ENCODE measurements at regions not wholly inside any gene's neighbourhood (a gene's known extent, or its start where the extent isn't known, plus 50 kb on each side); places are given as distances from the start of the nearest gene placed in this dataset.

DNA sequence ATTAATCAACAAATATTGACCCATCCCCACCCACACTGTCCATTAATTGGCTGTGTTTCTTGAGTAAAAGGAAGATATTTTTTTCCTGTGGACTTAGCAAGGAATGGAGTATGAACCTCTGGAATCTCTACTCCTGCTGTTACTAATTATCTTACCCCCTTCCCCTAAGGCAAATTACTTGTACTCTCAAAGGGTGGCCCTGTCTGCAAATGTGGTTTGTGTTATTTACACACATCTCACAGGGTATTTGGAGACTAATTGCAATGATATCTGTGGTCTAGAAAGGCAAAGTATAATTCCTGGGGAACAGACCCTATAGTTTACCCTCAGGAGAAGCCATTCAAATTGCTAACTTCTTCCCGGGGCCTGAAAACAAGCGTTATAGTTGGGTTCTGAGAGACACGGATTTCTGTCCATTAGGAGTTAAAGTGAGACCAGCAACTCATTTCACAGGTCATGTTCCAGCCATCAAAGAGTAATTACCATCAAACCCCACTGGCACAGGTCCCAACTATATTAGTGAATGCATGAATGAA, 133.0 kb upstream of the RASGEF1B start:
- Histone ChIP-seq H3K79me2 (ENCODE audit: control insufficient read depth, insufficient read depth, low read length) (no peaks in the 10 kb centered on the region), H2AFZ (ENCODE audit: insufficient read depth, low read depth, low read length, poor library complexity, severe bottlenecking) (no peak overlapping the region), H3K9me3 (ENCODE audit: control extremely low read depth in 1 of 3, control insufficient read depth in 2 of 3, insufficient read depth in 1 of 3, low read length in 2 of 3) (no peaks in the 10 kb centered on the region), H3K27ac (ENCODE audit: low read length in 2 of 2) (peak overlapping the region; percentile 73 to 89), H3K4me2 (replicated peaks; ENCODE audit: low read depth, low read length, poor library complexity, severe bottlenecking) (peak overlapping the region; percentile 64), H3K9ac (ENCODE audit: low read length) (peak overlapping the region; percentile 34), H3K4me3 (ENCODE audit: control extremely low read depth in 1 of 5, extremely low read depth in 1 of 5, insufficient read depth in 1 of 5, low read depth in 2 of 5, low read length in 4 of 5) (peak overlapping the region in 1 of 5 experiments; percentile 17), H3K4me1 (ENCODE audit: control insufficient read depth in 2 of 2, insufficient read depth in 2 of 2, low read length in 2 of 2) (peaks cover 45 to 50% of the 10 kb centered on the region in 2 donors), H3K27me3 (replicated peaks in 1 of 4; ENCODE audit: control extremely low read depth in 1 of 4, control insufficient read depth in 3 of 4, insufficient read depth in 4 of 4, low read length in 3 of 4) (no peaks in the 10 kb centered on the region), H3K36me3 (replicated peaks in 1 of 2; ENCODE audit: control extremely low read depth in 1 of 2, control insufficient read depth in 1 of 2, extremely low read depth in 1 of 2, insufficient read depth in 2 of 2, low read length in 1 of 2) (no peaks in the 10 kb centered on the region), H4K20me1 (ENCODE audit: control insufficient read depth, insufficient read depth, low read length, poor library complexity, severe bottlenecking) (no peaks in the 10 kb centered on the region)
- intact Hi-C loops (cut with micrococcal nuclease) = loop anchor here (5.0 kb wide), 3 partner anchors 97 to 238 kb away; no protein-coding TSS in a partner anchor
- no peak for ATAC-seq (ENCODE audit: low read depth)
- no peaks in the 10 kb centered on the region for H3K9me3 Mint-ChIP-seq (ENCODE audit: insufficient read depth)
- DNase-seq = no peak
- no peak overlapping the region for H3K4me3 Mint-ChIP-seq
- ChIA-PET POLR2A (no interaction called here), CTCF (interaction anchor here (1.0 to 1.1 kb wide), 2 partner anchors 131 to 132 kb away, joined by 3 read pairs; no protein-coding TSS in a partner anchor)
- H3K27ac Mint-ChIP-seq = peak overlapping the region; percentile 89
- peaks cover 51% of the 10 kb centered on the region for H3K4me1 Mint-ChIP-seq
- no peaks in the 10 kb centered on the region for H3K27me3 Mint-ChIP-seq
- WGBS (ENCODE audit: insufficient coverage) = no CpG with 5 or more reads among the region's 3 CpGs
- no peak for TF ChIP-seq CTCF (IDR thresholded peaks at IDR 0.05)
- TF ChIP-seq EZH2 (IDR thresholded peaks at IDR 0.05; ENCODE audit: borderline replicate concordance, insufficient read depth, low read depth, low read length, poor library complexity, severe bottlenecking) = no peak

GRCh38 chr4:81602854-81603253, 131.1 kb upstream of the RASGEF1B start:
- Histone ChIP-seq H3K9ac (ENCODE audit: low read length) (no peak overlapping the region), H3K4me3 (ENCODE audit: control extremely low read depth in 1 of 5, extremely low read depth in 1 of 5, insufficient read depth in 1 of 5, low read depth in 2 of 5, low read length in 4 of 5) (no peak overlapping the region), H2AFZ (ENCODE audit: insufficient read depth, low read depth, low read length, poor library complexity, severe bottlenecking) (no peak overlapping the region), H3K27me3 (replicated peaks in 1 of 4; ENCODE audit: control extremely low read depth in 1 of 4, control insufficient read depth in 3 of 4, insufficient read depth in 4 of 4, low read length in 3 of 4) (no peaks in the 10 kb centered on the region), H3K36me3 (replicated peaks in 1 of 2; ENCODE audit: control extremely low read depth in 1 of 2, control insufficient read depth in 1 of 2, extremely low read depth in 1 of 2, insufficient read depth in 2 of 2, low read length in 1 of 2) (no peaks in the 10 kb centered on the region), H3K4me1 (ENCODE audit: control insufficient read depth in 2 of 2, insufficient read depth in 2 of 2, low read length in 2 of 2) (peaks cover 30 to 34% of the 10 kb centered on the region in 2 donors), H3K79me2 (ENCODE audit: control insufficient read depth, insufficient read depth, low read length) (no peaks in the 10 kb centered on the region), H4K20me1 (ENCODE audit: control insufficient read depth, insufficient read depth, low read length, poor library complexity, severe bottlenecking) (no peaks in the 10 kb centered on the region), H3K4me2 (replicated peaks; ENCODE audit: low read depth, low read length, poor library complexity, severe bottlenecking) (no peak overlapping the region), H3K9me3 (ENCODE audit: control extremely low read depth in 1 of 3, control insufficient read depth in 2 of 3, insufficient read depth in 1 of 3, low read length in 2 of 3) (peaks cover 0 to 5% (median 4%) of the 10 kb centered on the region in 3 donors), H3K27ac (ENCODE audit: low read length in 2 of 2) (no peak overlapping the region)
- intact Hi-C loops (cut with micrococcal nuclease) = no loop called here
- Mint-ChIP-seq H3K4me1 (peaks cover 35% of the 10 kb centered on the region), H3K27ac (no peak overlapping the region), H3K9me3 (ENCODE audit: insufficient read depth) (no peaks in the 10 kb centered on the region), H3K27me3 (no peaks in the 10 kb centered on the region), H3K4me3 (no peak overlapping the region)
- POLR2A ChIA-PET = no interaction called here
- CTCF ChIA-PET = no interaction called here
- TF ChIP-seq CTCF (IDR thresholded peaks at IDR 0.05) (no peak), EZH2 (IDR thresholded peaks at IDR 0.05; ENCODE audit: borderline replicate concordance, insufficient read depth, low read depth, low read length, poor library complexity, severe bottlenecking) (no peak)
- DNase-seq (no peak), ATAC-seq (ENCODE audit: low read depth) (no peak)
